OCI-LY7 (cell line): ENCODE measurements at regions not wholly inside any gene's neighbourhood (a gene's known extent, or its start where the extent isn't known, plus 50 kb on each side); places are given as distances from the start of the nearest gene placed in this dataset.

Experiments used
- EZH2phosphoT487 ChIP-seq: fragments of 200-600 bp; sonication (generic); IDR thresholded peaks from 2 replicates; pipeline ENCODE4 v1.6.1; 2018; ENCODE audit warnings: low read depth, borderline replicate concordance, mild to moderate bottlenecking, mixed run types, antibody characterized with exemption, low read length, moderate library complexity, mixed read lengths
- TF ChIP-seq, protein P1 (sequence below): fragments of 200-600 bp; sonication (generic); conservative IDR thresholded peaks from 2 replicates; pipeline ENCODE4 v1.5.1; 2014; ENCODE audit warnings: mild to moderate bottlenecking, antibody characterized with exemption, low read length, moderate library complexity, mixed read lengths

DNA sequence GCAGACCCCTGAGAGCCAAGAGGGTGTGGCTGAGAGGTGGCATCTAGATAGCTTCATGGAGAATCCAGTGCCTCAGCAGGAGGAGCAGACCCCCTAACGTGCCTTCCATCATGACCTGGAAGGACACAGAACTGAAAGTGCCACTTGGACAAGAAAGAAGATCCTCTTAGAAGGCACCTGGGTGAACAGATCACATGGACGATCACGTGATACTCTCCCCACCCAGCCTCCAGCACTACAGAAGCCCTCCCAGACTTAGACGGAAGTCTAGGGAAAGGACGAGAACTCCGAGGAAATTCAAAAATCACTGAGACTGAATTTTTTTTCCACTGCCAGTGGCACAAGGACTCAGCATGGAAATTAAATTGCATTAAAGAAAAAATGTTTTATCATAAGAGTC, 113.4 kb downstream of the MRM1 start:
- TF ChIP-seq, protein P1, sequence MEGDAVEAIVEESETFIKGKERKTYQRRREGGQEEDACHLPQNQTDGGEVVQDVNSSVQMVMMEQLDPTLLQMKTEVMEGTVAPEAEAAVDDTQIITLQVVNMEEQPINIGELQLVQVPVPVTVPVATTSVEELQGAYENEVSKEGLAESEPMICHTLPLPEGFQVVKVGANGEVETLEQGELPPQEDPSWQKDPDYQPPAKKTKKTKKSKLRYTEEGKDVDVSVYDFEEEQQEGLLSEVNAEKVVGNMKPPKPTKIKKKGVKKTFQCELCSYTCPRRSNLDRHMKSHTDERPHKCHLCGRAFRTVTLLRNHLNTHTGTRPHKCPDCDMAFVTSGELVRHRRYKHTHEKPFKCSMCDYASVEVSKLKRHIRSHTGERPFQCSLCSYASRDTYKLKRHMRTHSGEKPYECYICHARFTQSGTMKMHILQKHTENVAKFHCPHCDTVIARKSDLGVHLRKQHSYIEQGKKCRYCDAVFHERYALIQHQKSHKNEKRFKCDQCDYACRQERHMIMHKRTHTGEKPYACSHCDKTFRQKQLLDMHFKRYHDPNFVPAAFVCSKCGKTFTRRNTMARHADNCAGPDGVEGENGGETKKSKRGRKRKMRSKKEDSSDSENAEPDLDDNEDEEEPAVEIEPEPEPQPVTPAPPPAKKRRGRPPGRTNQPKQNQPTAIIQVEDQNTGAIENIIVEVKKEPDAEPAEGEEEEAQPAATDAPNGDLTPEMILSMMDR = no peak
- TF ChIP-seq EZH2phosphoT487 = no peak
